Right lobe of liver (tissue), 6 donors: ENCODE measurements at regions not wholly inside any gene's neighbourhood (a gene's known extent, or its start where the extent isn't known, plus 50 kb on each side); places are given as distances from the start of the nearest gene placed in this dataset.

Experiments used
- ATAC-seq, 4 donors: fragments of 200-7000 bp; cut with Tn5 transposase; one replicate each; pipeline ENCODE4 v1.9.1; 2020; ENCODE audit warnings: mild to moderate bottlenecking in 4 of 4, moderate library complexity in 4 of 4
- DNase-seq, 3 donors: peaks; one replicate each; pipeline ENCODE4 v3.0.0-alpha.2; 2020
- H3K27ac ChIP-seq, 3 donors: fragments of 200-600 bp; one replicate each; pipeline ENCODE4 v1.8.0; 2022
- H3K27me3 ChIP-seq, 2 donors: fragments of 200-600 bp; one replicate each; pipeline ENCODE4 v1.8.0; 2022
- H3K36me3 ChIP-seq, 4 donors: fragments of 200-600 bp; sonication (generic) in 1 of 4; one replicate each; pipeline versions ENCODE4 v1.5.1 to v1.8.0; 2017 to 2022; ENCODE audit warnings: control low read depth in 1 of 4
- H3K4me1 ChIP-seq, 4 donors: fragments of 200-600 bp; sonication (generic) in 1 of 4; one replicate each; pipeline versions ENCODE4 v1.5.1 to v1.8.0; 2017 to 2022; ENCODE audit warnings: control low read depth in 1 of 4
- H3K4me3 ChIP-seq, 3 donors: fragments of 200-600 bp; one replicate each; pipeline ENCODE4 v1.8.0; 2022
- H3K9me3 ChIP-seq, 4 donors: fragments of 200-600 bp; sonication (generic) in 1 of 4; one replicate each; pipeline versions ENCODE4 v1.5.1 to v1.8.0; 2017 to 2022; ENCODE audit warnings: control low read depth in 1 of 4
- CTCF ChIP-seq, 4 donors: fragments of 200-600 bp in 3 of 4; fragments of 450-650 bp in 1 of 4; IDR thresholded peaks; one replicate each; pipeline versions ENCODE4 v1.5.1 to v1.8.0; 2016 to 2022; ENCODE audit warnings: antibody characterized with exemption in 4 of 4, mild to moderate bottlenecking in 2 of 4
- POLR2A ChIP-seq: fragments of 450-650 bp; IDR thresholded peaks from one replicate; pipeline ENCODE4 v1.6.1; 2017; ENCODE audit warnings: antibody characterized with exemption, mild to moderate bottlenecking
- WGBS: methylation state at CpG from one replicate; pipeline ENCODE4 v1.1.6; 2018; ENCODE audit warnings: low coverage, low lambda C conversion rate; ENCODE audit not compliant: insufficient coverage; ENCODE audit errors: missing lambda C conversion rate; 5-methylcytosine and 5-hydroxymethylcytosine counted together
- intact Hi-C, 2 donors: fragments of 100-400 bp; cut with DNase I; formaldehyde crosslinking; loops; one replicate each; pipeline versions ENCODE4 v1.11.2 to v1.14.1; 2022
- donor health status: DM: no; HTN: yes; CAD: no.
- donor health status: DM: no; HTN: no; CAD: no.
- donor health status: DM: no; HTN: no; CAD: no.
- donor health status: DM: no; HTN: yes; CAD: no.
- donor health status: DM: no; HTN: yes; CAD: no.

- Histone ChIP-seq H3K36me3 (no peaks in the 10 kb centered on the region), H3K27ac (no peak overlapping the region), H3K4me1 (no peaks in the 10 kb centered on the region), H3K9me3 (no peaks in the 10 kb centered on the region), H3K4me3 (no peak overlapping the region), H3K27me3 (no peaks in the 10 kb centered on the region)
- intact Hi-C loops, result no loop called here
- no peak for TF ChIP-seq POLR2A
- no peak for TF ChIP-seq CTCF (IDR thresholded peaks at IDR 0.05)
- DNase-seq (no peak), ATAC-seq (no peak)
- WGBS, result 54% methylated on average over 6 of the region's 8 CpGs
These were observed 265.2 kb downstream of the CBLN1 start for GRCh38 chr16:49016461-49016860.

- WGBS, result 25% methylated on average over 6 of the region's 6 CpGs
- Histone ChIP-seq H3K4me3 (no peak overlapping the region), H3K27me3 (no peaks in the 10 kb centered on the region), H3K4me1 (no peaks in the 10 kb centered on the region), H3K9me3 (no peaks in the 10 kb centered on the region), H3K27ac (no peak overlapping the region), H3K36me3 (no peaks in the 10 kb centered on the region)
- DNase-seq (no peak), ATAC-seq (no peak)
- no peak for TF ChIP-seq CTCF (IDR thresholded peaks at IDR 0.05)
- TF ChIP-seq POLR2A, result no peak
- intact Hi-C loops, result no loop called here
These were observed 266.4 kb downstream of the CBLN1 start for GRCh38 chr16:49015225-49015592.

GRCh38 chr16:49014277-49015224, 267.1 kb downstream of the CBLN1 start:
- H3K4me1 ChIP-seq, result no peaks in the 10 kb centered on the region
- H3K36me3 ChIP-seq, result no peaks in the 10 kb centered on the region
- no peak for ATAC-seq
- intact Hi-C loops, result no loop called here
- no peaks in the 10 kb centered on the region for H3K27me3 ChIP-seq
- no peak overlapping the region for H3K27ac ChIP-seq
- H3K4me3 ChIP-seq, result no peak overlapping the region
- H3K9me3 ChIP-seq, result no peaks in the 10 kb centered on the region
- 43% methylated on average over 10 of the region's 15 CpGs for WGBS
- no peak for DNase-seq
- TF ChIP-seq CTCF (IDR thresholded peaks at IDR 0.05), result no peak
- TF ChIP-seq POLR2A, result no peak

GRCh38 chr16:49013727-49014080, 267.9 kb downstream of the CBLN1 start:
- Histone ChIP-seq H3K4me3 (no peak overlapping the region), H3K9me3 (no peaks in the 10 kb centered on the region), H3K36me3 (no peaks in the 10 kb centered on the region), H3K4me1 (no peaks in the 10 kb centered on the region), H3K27ac (no peak overlapping the region), H3K27me3 (no peaks in the 10 kb centered on the region)
- 36% methylated on average over 5 of the region's 5 CpGs for WGBS
- DNase-seq, result no peak
- TF ChIP-seq POLR2A (no peak), CTCF (IDR thresholded peaks at IDR 0.05) (no peak)
- no peak for ATAC-seq
- intact Hi-C loops, result no loop called here
